Caco-2 (cell line): ENCODE measurements at regions not wholly inside any gene's neighbourhood (a gene's known extent, or its start where the extent isn't known, plus 50 kb on each side); places are given as distances from the start of the nearest gene placed in this dataset.

Experiments used
- BruUV-seq: library from RNA; stranded (reverse); fragments of 400-500 nt; replicated peaks from 2 replicates; lab custom pipeline; 2021; lab: Mats Ljungman, UMichigan
- CTCF ChIA-PET: fragments of 300-600 bp; sonication (Branson Sonifier 250); formaldehyde crosslinking; loops from one replicate; lab custom pipeline; 2022; ENCODE audit warnings: antibody characterized with exemption; lab: Charles Lee
- POLR2A ChIA-PET: fragments of 300-600 bp; sonication (Branson Sonifier 250); formaldehyde crosslinking; loops from one replicate; lab custom pipeline; 2022; ENCODE audit warnings: antibody characterized with exemption; lab: Charles Lee
- DNase-seq, 2 experiments: peaks; one replicate each; pipeline versions ENCODE4 v3.0.0 to v3.0.0-alpha.2; 2020 to 2022
- H3K27me3 ChIP-seq: replicated peaks from 2 replicates; pipeline ENCODE4 v1.6.0; 2011; ENCODE audit warnings: low read length; ENCODE audit not compliant: control insufficient read depth, insufficient read depth
- H3K36me3 ChIP-seq: 2 replicates; pipeline ENCODE4 v1.5.1; 2011; ENCODE audit warnings: low read length; ENCODE audit not compliant: control insufficient read depth, insufficient read depth
- H3K4me1 ChIP-seq: fragments of 250-450 bp; sonication (Bioruptor Pico); 2 replicates; pipeline ENCODE4 v1.5.1; 2020; ENCODE audit warnings: mild to moderate bottlenecking
- H3K4me3 ChIP-seq: 2 replicates; pipeline ENCODE4 v1.5.1; 2011; ENCODE audit warnings: low read depth, mild to moderate bottlenecking, control low read depth, low read length
- H3K9me3 ChIP-seq: fragments of 250-450 bp; sonication (Bioruptor Pico); 2 replicates; pipeline ENCODE4 v1.5.1; 2020; ENCODE audit warnings: mild to moderate bottlenecking, moderate library complexity
- H3K27ac Mint-ChIP-seq: one replicate; pipeline ENCODE4 v1.8.0; 2022; ENCODE audit warnings: mixed read lengths; ENCODE audit not compliant: unreplicated experiment
- H3K27me3 Mint-ChIP-seq: one replicate; pipeline ENCODE4 v1.8.0; 2022; ENCODE audit warnings: mixed read lengths; ENCODE audit not compliant: insufficient read depth, unreplicated experiment
- H3K36me3 Mint-ChIP-seq: one replicate; pipeline ENCODE4 v1.8.0; 2022; ENCODE audit warnings: mild to moderate bottlenecking, mixed read lengths; ENCODE audit not compliant: insufficient read depth, unreplicated experiment
- H3K4me1 Mint-ChIP-seq: one replicate; pipeline ENCODE4 v1.8.0; 2022; ENCODE audit warnings: low read depth, mixed read lengths; ENCODE audit not compliant: unreplicated experiment
- H3K4me3 Mint-ChIP-seq: one replicate; pipeline ENCODE4 v1.8.0; 2022; ENCODE audit warnings: mild to moderate bottlenecking, moderate library complexity, mixed read lengths; ENCODE audit not compliant: unreplicated experiment
- H3K9me3 Mint-ChIP-seq: one replicate; pipeline ENCODE4 v1.8.0; 2022; ENCODE audit warnings: mixed read lengths; ENCODE audit not compliant: unreplicated experiment
- intact Hi-C: fragments of 100-400 bp; cut with micrococcal nuclease; formaldehyde crosslinking; loops from one replicate; pipeline ENCODE4 v1.10.0; 2022; ENCODE audit not compliant: unreplicated experiment
- TF ChIP-seq, protein P1 (sequence below), 2 experiments: fragments of 200-600 bp in 1 of 2; IDR thresholded peaks; 1 replicate in 1 of 2; 2 replicates in 1 of 2; pipeline versions ENCODE4 v1.5.1 to v1.8.0; 2011 to 2022; ENCODE audit warnings: antibody characterized with exemption in 1 of 2, control low read depth in 1 of 2, inconsistent platforms in 1 of 2, low read depth in 1 of 2, low read length in 1 of 2, mild to moderate bottlenecking in 1 of 2, moderate library complexity in 1 of 2; ENCODE audit not compliant: insufficient read depth in 1 of 2, severe bottlenecking in 1 of 2, unreplicated experiment in 1 of 2

DNA sequence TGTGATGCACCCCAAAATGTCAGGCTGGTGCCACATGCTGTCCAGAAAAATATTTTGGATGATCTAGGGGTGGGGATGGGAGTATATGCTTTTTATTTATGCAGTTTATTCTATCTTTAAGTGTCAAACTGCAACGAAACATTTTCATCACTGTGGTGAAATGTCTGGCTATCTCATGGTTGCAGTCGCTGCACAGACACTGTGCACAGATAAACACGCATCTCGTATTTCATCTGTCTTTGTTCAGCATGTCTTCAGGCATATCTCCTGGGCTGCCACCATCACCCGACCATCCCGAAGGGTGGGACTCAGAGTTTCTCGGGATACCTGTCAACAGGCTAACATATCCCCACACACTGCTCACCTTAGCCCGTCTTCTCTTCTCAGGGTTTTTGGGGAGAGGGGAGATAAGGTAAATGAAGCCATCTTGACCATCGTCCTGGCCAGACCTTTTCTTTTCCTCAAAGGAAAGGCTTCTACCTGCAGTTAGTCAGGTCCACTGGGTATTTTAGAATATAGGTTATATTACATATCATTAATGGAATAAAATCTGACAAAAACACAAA, 80.7 kb upstream of the NABP1 start:
- TF ChIP-seq, protein P1, sequence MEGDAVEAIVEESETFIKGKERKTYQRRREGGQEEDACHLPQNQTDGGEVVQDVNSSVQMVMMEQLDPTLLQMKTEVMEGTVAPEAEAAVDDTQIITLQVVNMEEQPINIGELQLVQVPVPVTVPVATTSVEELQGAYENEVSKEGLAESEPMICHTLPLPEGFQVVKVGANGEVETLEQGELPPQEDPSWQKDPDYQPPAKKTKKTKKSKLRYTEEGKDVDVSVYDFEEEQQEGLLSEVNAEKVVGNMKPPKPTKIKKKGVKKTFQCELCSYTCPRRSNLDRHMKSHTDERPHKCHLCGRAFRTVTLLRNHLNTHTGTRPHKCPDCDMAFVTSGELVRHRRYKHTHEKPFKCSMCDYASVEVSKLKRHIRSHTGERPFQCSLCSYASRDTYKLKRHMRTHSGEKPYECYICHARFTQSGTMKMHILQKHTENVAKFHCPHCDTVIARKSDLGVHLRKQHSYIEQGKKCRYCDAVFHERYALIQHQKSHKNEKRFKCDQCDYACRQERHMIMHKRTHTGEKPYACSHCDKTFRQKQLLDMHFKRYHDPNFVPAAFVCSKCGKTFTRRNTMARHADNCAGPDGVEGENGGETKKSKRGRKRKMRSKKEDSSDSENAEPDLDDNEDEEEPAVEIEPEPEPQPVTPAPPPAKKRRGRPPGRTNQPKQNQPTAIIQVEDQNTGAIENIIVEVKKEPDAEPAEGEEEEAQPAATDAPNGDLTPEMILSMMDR (IDR thresholded peaks at IDR 0.05; ENCODE audit: insufficient read depth in 1 of 2, low read depth in 1 of 2, low read length in 1 of 2, severe bottlenecking in 1 of 2, unreplicated experiment in 1 of 2) = no peak
- POLR2A ChIA-PET = no interaction called here
- H3K27me3 Mint-ChIP-seq = no peaks in the 10 kb centered on the region

DNA sequence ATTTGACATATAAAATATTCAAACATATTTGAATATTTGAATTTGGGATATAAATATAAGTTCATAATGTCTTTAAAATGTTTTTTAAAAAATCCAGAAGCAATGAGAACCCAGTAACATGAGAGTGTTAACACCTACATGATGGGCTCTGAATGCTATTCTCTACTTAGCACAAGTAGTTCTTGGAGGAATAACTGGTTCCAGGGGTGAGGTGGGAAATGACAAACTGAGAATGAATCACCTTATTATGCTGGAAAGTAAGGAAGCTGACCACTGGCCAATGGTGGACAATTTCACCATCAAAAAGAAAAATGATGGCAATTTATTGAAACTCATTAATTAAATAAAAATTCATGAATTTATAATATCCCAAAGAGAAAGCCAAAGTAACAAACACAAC, 79.6 kb upstream of the NABP1 start:
- Mint-ChIP-seq H3K27me3 (no peaks in the 10 kb centered on the region), H3K4me3 (no peak overlapping the region), H3K9me3 (no peaks in the 10 kb centered on the region), H3K4me1 (no peaks in the 10 kb centered on the region), H3K27ac (no peak overlapping the region), H3K36me3 (no peaks in the 10 kb centered on the region)
- Histone ChIP-seq H3K4me3 (no peak overlapping the region), H3K36me3 (no peaks in the 10 kb centered on the region), H3K4me1 (peaks cover 5% of the 10 kb centered on the region), H3K27me3 (no peaks in the 10 kb centered on the region), H3K9me3 (no peaks in the 10 kb centered on the region)
- POLR2A ChIA-PET = no interaction called here
- CTCF ChIA-PET = no interaction called here
- DNase-seq = no peak
- TF ChIP-seq, protein P1 (IDR thresholded peaks at IDR 0.05; ENCODE audit: insufficient read depth in 1 of 2, low read depth in 1 of 2, low read length in 1 of 2, severe bottlenecking in 1 of 2, unreplicated experiment in 1 of 2) = no peak
- no TSS peak for BruUV-seq
- intact Hi-C loops = no loop called here

More for the DNA sequence above, 80.7 kb upstream of the NABP1 start:
- DNase-seq = no peak
- Mint-ChIP-seq H3K4me1 (no peaks in the 10 kb centered on the region), H3K9me3 (no peaks in the 10 kb centered on the region), H3K4me3 (no peak overlapping the region), H3K27ac (no peak overlapping the region), H3K36me3 (no peaks in the 10 kb centered on the region)
- Histone ChIP-seq H3K4me1 (peaks cover 5% of the 10 kb centered on the region), H3K36me3 (no peaks in the 10 kb centered on the region), H3K9me3 (peaks cover 1% of the 10 kb centered on the region; the same call in 1 of the 2 replicates), H3K27me3 (no peaks in the 10 kb centered on the region), H3K4me3 (no peak overlapping the region)
- CTCF ChIA-PET = no interaction called here
- intact Hi-C loops = no loop called here
- no TSS peak for BruUV-seq

DNA sequence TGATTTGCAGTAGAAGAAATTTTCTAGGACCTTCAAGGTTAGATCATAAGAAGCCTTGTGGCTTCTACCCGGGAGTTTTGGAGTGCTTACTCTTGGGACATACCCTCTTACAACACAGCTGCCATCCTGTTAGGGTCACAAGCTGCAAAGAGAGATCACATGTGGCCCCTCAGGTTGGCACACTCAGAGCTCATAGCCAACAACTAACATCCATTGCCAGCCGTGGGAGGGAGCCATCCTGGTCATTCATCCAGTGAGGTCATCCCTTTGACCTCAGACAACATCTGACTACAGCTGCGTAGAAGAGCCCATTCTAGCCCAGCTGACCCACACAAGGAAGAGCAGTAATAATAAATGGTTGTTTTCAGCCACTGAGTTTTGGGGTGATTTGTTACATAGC, 76.9 kb upstream of the NABP1 start:
- H3K4me3 ChIP-seq = no peak overlapping the region
- no peaks in the 10 kb centered on the region for H3K9me3 ChIP-seq
- no peaks in the 10 kb centered on the region for H3K27me3 ChIP-seq
- POLR2A ChIA-PET = no interaction called here
- CTCF ChIA-PET = no interaction called here
- no peak for DNase-seq
- H3K27me3 Mint-ChIP-seq = no peaks in the 10 kb centered on the region
- TF ChIP-seq, protein P1 (IDR thresholded peaks at IDR 0.05; ENCODE audit: insufficient read depth in 1 of 2, low read depth in 1 of 2, low read length in 1 of 2, severe bottlenecking in 1 of 2, unreplicated experiment in 1 of 2) = no peak
- no peaks in the 10 kb centered on the region for H3K4me1 Mint-ChIP-seq
- H3K27ac Mint-ChIP-seq = no peak overlapping the region
- no peaks in the 10 kb centered on the region for H3K36me3 ChIP-seq
- intact Hi-C loops = no loop called here
- peaks cover 5% of the 10 kb centered on the region for H3K4me1 ChIP-seq
- no peaks in the 10 kb centered on the region for H3K36me3 Mint-ChIP-seq
- H3K4me3 Mint-ChIP-seq = no peak overlapping the region
- H3K9me3 Mint-ChIP-seq = no peaks in the 10 kb centered on the region
- BruUV-seq = no TSS peak
